ENCODE measurements at regions not wholly inside any gene's neighbourhood (a gene's known extent, or its start where the extent isn't known, plus 50 kb on each side); places are given as distances from the start of the nearest gene placed in this dataset.

DNA sequence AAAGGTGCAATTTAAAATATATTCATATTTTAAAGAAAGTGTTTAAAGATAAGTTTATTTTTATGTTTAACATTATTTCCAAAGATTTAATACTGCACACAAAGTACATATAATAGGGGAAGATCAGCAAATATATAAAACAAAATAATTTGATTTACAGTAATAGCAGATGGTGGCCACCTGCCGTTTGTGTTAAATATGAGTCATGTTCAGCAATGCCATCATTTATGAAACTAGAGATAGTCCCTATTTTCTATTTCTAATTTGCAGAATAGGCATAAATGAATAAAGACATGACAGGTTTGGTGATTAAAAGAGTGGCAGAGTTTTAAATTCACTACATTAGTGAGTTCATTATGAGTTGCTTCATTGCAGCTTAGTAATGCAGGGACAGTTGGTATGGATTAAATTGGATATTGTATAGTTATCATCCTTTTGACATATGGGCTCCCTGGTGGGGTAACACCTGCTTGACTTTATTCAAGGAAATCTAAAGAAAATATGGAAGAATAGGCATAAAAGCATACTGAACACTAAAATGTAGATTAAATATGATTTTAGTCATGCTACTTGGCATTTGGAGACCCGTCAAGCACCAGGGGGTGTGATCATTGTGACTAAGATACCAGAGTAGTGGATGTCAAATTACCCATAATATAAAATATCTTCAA lies 78.8 kb upstream of the BANK1 start:
- CTCF ChIA-PET = no interaction called here
- TF ChIP-seq, protein P1, sequence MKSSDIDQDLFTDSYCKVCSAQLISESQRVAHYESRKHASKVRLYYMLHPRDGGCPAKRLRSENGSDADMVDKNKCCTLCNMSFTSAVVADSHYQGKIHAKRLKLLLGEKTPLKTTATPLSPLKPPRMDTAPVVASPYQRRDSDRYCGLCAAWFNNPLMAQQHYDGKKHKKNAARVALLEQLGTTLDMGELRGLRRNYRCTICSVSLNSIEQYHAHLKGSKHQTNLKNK (CRISPR knock-in tag; IDR thresholded peaks at IDR 0.05) = no peak
- no peak for TF ChIP-seq GTF2I (CRISPR knock-in tag; conservative IDR thresholded peaks at IDR 0.05)
- TF ChIP-seq, protein P2, sequence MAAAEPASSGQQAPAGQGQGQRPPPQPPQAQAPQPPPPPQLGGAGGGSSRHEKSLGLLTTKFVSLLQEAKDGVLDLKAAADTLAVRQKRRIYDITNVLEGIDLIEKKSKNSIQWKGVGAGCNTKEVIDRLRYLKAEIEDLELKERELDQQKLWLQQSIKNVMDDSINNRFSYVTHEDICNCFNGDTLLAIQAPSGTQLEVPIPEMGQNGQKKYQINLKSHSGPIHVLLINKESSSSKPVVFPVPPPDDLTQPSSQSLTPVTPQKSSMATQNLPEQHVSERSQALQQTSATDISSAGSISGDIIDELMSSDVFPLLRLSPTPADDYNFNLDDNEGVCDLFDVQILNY (CRISPR knock-in tag; IDR thresholded peaks at IDR 0.05) = no peak
- no peak for TF ChIP-seq ETV6 (CRISPR knock-in tag; IDR thresholded peaks at IDR 0.05)
- TF ChIP-seq, protein P3, sequence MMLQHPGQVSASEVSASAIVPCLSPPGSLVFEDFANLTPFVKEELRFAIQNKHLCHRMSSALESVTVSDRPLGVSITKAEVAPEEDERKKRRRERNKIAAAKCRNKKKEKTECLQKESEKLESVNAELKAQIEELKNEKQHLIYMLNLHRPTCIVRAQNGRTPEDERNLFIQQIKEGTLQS (CRISPR knock-in tag; conservative IDR thresholded peaks at IDR 0.05) = no peak
- TF ChIP-seq, protein P4, sequence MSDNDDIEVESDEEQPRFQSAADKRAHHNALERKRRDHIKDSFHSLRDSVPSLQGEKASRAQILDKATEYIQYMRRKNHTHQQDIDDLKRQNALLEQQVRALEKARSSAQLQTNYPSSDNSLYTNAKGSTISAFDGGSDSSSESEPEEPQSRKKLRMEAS (CRISPR knock-in tag; IDR thresholded peaks at IDR 0.05) = no peak
- TF ChIP-seq ZBTB21 (CRISPR knock-in tag; IDR thresholded peaks at IDR 0.05; ENCODE audit: borderline replicate concordance) = no peak
- TF ChIP-seq SOX15 (CRISPR knock-in tag; IDR thresholded peaks at IDR 0.05) = no peak
- no peak for TF ChIP-seq ATF1 (CRISPR knock-in tag; IDR thresholded peaks at IDR 0.05)
- TF ChIP-seq SMAD3 (CRISPR knock-in tag; IDR thresholded peaks at IDR 0.05; ENCODE audit: borderline replicate concordance) = no peak
- no peak for TF ChIP-seq SP1 (CRISPR knock-in tag; conservative IDR thresholded peaks at IDR 0.05)
- no peak for TF ChIP-seq E2F1 (CRISPR knock-in tag; IDR thresholded peaks at IDR 0.05)
- no peak for TF ChIP-seq FOXP4 (CRISPR knock-in tag; IDR thresholded peaks at IDR 0.05)
- TF ChIP-seq ATF6 (CRISPR knock-in tag; IDR thresholded peaks at IDR 0.05) = no peak
- TF ChIP-seq, protein P5, sequence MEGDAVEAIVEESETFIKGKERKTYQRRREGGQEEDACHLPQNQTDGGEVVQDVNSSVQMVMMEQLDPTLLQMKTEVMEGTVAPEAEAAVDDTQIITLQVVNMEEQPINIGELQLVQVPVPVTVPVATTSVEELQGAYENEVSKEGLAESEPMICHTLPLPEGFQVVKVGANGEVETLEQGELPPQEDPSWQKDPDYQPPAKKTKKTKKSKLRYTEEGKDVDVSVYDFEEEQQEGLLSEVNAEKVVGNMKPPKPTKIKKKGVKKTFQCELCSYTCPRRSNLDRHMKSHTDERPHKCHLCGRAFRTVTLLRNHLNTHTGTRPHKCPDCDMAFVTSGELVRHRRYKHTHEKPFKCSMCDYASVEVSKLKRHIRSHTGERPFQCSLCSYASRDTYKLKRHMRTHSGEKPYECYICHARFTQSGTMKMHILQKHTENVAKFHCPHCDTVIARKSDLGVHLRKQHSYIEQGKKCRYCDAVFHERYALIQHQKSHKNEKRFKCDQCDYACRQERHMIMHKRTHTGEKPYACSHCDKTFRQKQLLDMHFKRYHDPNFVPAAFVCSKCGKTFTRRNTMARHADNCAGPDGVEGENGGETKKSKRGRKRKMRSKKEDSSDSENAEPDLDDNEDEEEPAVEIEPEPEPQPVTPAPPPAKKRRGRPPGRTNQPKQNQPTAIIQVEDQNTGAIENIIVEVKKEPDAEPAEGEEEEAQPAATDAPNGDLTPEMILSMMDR (IDR thresholded peaks at IDR 0.05) = no peak
- no peak for TF ChIP-seq SMAD4 (CRISPR knock-in tag; IDR thresholded peaks at IDR 0.05)
- TF ChIP-seq CREB1 (CRISPR knock-in tag; IDR thresholded peaks at IDR 0.05) = no peak
- no peak for ATAC-seq

More for the DNA sequence above, 78.8 kb upstream of the BANK1 start:
- peaks cover 1% of the 10 kb centered on the region for H3K9me3 Mint-ChIP-seq
- peaks cover under 1% of the 10 kb centered on the region for H3K36me3 Mint-ChIP-seq
- POLR2A ChIA-PET = no interaction called here
- DNase-seq (ENCODE audit: low spot score) = no peak
- H3K27ac Mint-ChIP-seq = no peak overlapping the region
- no peaks in the 10 kb centered on the region for H3K4me1 Mint-ChIP-seq
- H3K4me3 Mint-ChIP-seq = no peak overlapping the region
- H3K27me3 Mint-ChIP-seq (ENCODE audit: low read depth) = no peaks in the 10 kb centered on the region; the same call in 1 of the 2 replicates
